ENCODE measurements at regions not wholly inside any gene's neighbourhood (a gene's known extent, or its start where the extent isn't known, plus 50 kb on each side); places are given as distances from the start of the nearest gene placed in this dataset.

DNA sequence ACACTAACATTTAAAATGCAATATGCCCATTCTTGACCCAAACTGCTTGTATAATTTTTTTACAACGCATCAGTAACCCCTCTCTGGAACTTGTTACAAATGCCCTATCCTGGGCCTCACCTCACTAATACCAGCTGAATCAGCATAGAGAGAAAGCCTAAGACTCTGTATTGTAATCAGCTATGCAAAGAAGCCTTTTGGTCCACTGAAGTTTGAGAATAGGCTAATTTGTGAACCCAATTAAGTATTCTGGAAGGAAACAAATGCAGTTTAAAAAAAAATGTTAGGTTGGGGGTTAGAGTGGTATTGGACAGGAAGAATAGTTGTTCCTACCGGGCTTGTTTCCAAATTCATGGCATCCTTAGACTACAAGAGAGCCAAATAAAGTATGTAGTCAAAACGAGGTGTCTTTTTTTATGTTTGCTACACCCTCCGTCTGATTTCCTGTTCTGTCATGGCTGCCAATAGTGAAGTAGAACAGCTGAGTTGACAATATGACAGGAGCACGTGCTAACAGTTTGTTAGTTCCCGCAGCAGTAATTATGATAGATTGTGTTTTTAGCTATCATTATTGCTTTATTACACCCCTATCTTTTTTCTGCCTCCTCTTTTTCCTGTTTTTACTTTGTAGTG, 1048.7 kb upstream of the NUDT12 start:
- H3K27me3 ChIP-seq (ENCODE audit: insufficient read depth, low read length): no peaks in the 10 kb centered on the region
- Mint-ChIP-seq H3K27me3 (ENCODE audit: low read depth) (no peaks in the 10 kb centered on the region), H3K4me3 (no peak overlapping the region), H3K27ac (no peak overlapping the region; a peak in 2 of 7 replicates), H3K4me1 (peaks cover 15 to 16% of the 10 kb centered on the region in 2 experiments), H3K9me3 (no peaks in the 10 kb centered on the region), H3K36me3 (ENCODE audit: insufficient read depth in 1 of 3, low read depth in 3 of 3) (no peaks in the 10 kb centered on the region)
- H4K5ac ChIP-seq (ENCODE audit: insufficient read length, low read depth, low read length): no peak overlapping the region
- H4K20me1 ChIP-seq (ENCODE audit: control insufficient read depth, insufficient read depth, insufficient read length): no peaks in the 10 kb centered on the region
- H3K79me2 ChIP-seq (ENCODE audit: insufficient read depth, low read length): no peaks in the 10 kb centered on the region
- H3K27ac ChIP-seq (ENCODE audit: insufficient read length, low read depth, low read length): no peak overlapping the region
- TF ChIP-seq, protein P1, sequence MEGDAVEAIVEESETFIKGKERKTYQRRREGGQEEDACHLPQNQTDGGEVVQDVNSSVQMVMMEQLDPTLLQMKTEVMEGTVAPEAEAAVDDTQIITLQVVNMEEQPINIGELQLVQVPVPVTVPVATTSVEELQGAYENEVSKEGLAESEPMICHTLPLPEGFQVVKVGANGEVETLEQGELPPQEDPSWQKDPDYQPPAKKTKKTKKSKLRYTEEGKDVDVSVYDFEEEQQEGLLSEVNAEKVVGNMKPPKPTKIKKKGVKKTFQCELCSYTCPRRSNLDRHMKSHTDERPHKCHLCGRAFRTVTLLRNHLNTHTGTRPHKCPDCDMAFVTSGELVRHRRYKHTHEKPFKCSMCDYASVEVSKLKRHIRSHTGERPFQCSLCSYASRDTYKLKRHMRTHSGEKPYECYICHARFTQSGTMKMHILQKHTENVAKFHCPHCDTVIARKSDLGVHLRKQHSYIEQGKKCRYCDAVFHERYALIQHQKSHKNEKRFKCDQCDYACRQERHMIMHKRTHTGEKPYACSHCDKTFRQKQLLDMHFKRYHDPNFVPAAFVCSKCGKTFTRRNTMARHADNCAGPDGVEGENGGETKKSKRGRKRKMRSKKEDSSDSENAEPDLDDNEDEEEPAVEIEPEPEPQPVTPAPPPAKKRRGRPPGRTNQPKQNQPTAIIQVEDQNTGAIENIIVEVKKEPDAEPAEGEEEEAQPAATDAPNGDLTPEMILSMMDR (conservative IDR thresholded peaks at IDR 0.05): no peak
- no peaks in the 10 kb centered on the region for H3K23me2 ChIP-seq (ENCODE audit: insufficient read length, low read depth, low read length, poor library complexity, severe bottlenecking)
- H3K4me2 ChIP-seq (ENCODE audit: insufficient read depth, insufficient read length, low read length): no peak overlapping the region
- no peak overlapping the region for H3K4ac ChIP-seq (ENCODE audit: low read depth, low read length)
- no peak overlapping the region for H3K14ac ChIP-seq (ENCODE audit: insufficient read depth, low read length)
- H2BK20ac ChIP-seq (ENCODE audit: low read depth, low read length, poor library complexity, severe bottlenecking): no peak overlapping the region
- no peak for DNase-seq
- H3K23ac ChIP-seq (ENCODE audit: insufficient read length, low read depth, low read length): no peak overlapping the region
- no peaks in the 10 kb centered on the region for H3K9me3 ChIP-seq (ENCODE audit: control insufficient read depth, low read depth, low read length)
- H2AFZ ChIP-seq (ENCODE audit: low read length): no peak overlapping the region
- no peak overlapping the region for H3K18ac ChIP-seq (ENCODE audit: insufficient read length, low read depth, low read length)
- no peak overlapping the region for H3T11ph ChIP-seq (ENCODE audit: low read length)
- H2BK12ac ChIP-seq (ENCODE audit: insufficient read length, low read depth, low read length): no peak overlapping the region
- no peak overlapping the region for H3K9ac ChIP-seq (ENCODE audit: extremely low read depth, insufficient read length, low read length)
- no CpG with 5 or more reads among the region's 6 CpGs for WGBS (ENCODE audit: extremely low coverage, insufficient read length, low lambda C conversion rate)
- H2BK120ac ChIP-seq (ENCODE audit: low read depth, low read length, poor library complexity, severe bottlenecking): no peak overlapping the region
- no peak overlapping the region for H3K56ac ChIP-seq (ENCODE audit: insufficient read length, low read depth, low read length)
- H3K79me1 ChIP-seq (ENCODE audit: insufficient read depth, low read depth, low read length, poor library complexity, severe bottlenecking): no peaks in the 10 kb centered on the region
- no peak overlapping the region for H2AK5ac ChIP-seq (ENCODE audit: insufficient read length, low read length)
- no peak overlapping the region for H4K91ac ChIP-seq (ENCODE audit: insufficient read length, low read depth, low read length)
- H2BK5ac ChIP-seq (ENCODE audit: insufficient read length, low read length): no peak overlapping the region
- H4K8ac ChIP-seq (replicated peaks; ENCODE audit: insufficient read length, low read depth, low read length): no peak overlapping the region
- H2BK15ac ChIP-seq (ENCODE audit: low read depth, low read length): no peak overlapping the region
- no peaks in the 10 kb centered on the region for H3K4me1 ChIP-seq (ENCODE audit: insufficient read depth, low read length)
